ENCODE measurements at regions not wholly inside any gene's neighbourhood (a gene's known extent, or its start where the extent isn't known, plus 50 kb on each side); places are given as distances from the start of the nearest gene placed in this dataset.
"Not testable (repeated sequence)": the region's sequence is repeated elsewhere in the genome, so short reads cannot be mapped to it uniquely, and the experiment has no call there.

DNA sequence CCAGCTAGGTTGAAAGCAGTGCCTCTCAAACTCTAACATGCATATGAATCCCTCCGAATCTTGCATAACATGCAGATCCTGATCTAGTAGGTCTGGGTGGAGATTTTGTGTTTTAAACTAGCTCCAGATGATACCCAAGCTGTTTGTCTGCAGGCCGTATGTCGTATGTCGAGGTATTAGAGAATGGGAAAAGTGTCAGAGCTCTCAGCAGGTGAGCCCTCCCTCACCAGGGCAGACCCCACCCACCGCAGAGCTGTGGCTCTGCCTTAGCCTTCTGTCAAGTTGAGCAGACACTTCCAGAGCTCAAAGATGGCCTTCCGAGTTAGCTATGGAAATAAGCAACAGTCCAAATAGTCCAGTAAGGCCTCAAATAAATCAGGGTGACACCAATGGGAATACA lies 83.2 kb upstream of the MAP3K1 start:
- DNase-seq, result no peak

DNA sequence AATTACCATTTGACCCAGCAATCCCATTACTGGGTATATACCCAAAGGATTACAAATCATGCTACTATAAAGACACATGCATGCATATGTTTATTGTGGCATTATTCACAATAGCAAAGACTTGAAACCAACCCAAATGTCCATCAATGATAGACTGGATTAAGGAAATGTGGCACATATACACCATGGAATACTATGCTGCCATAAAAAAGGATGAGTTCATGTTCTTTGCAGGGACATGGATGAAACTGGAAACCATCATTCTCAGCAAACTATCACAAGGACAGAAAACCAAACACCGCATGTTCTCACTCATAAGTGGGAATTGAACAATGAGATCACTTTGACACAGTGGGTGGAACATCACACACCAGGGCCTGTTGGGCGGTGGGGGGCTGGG lies 83.9 kb upstream of the MAP3K1 start:
- not testable (repeated sequence) for DNase-seq

GRCh38 chr5:56729488-56729887 lies 85.9 kb upstream of the MAP3K1 start:
- no peak for DNase-seq

GRCh38 chr5:56725711-56726411 lies 89.5 kb upstream of the MAP3K1 start:
- DNase-seq, result peak; percentile 40

- DNase-seq, result not testable (repeated sequence)
These were observed 90.5 kb upstream of the MAP3K1 start for GRCh38 chr5:56724857-56725256.

DNA sequence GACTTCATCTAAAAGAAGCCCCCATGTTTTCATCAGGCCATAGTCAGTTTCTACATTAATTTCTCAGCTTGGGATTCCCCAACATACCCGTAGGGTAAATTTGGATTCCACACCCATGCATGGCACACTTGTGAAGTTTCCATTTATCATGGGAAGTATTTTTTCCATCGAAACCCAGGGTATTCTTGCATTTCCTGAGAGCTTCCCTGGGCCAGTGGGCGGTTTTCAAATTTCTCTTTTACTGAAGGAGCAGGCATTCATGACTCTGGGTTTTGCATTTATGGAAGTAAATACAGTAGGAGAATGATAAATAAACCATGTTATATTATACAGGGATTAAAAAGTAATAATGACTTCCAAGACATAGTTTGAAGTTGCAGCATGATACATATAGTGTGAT lies 93.0 kb upstream of the MAP3K1 start:
- no peak for DNase-seq

GRCh38 chr5:56717253-56717987 lies 97.9 kb upstream of the MAP3K1 start:
- no peak for DNase-seq

DNA sequence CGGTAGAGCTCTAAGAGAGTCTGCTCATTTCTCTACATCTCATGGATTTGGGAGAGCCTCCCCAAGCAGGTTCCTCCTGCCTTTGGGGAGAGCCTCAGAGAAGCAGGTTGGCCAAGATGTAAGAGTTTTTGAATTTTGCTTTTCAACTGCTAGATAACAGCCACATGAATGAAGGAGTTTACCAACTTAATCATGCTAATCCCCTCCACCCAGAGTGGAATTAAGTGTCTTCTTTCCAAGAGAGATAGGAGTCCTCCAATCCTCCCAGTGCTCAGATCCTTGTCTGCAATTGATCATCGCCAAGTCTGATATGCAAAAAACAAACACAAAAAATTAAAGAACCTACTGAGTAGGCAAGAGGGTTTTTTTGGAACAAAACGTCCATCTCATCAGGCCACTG lies 99.4 kb upstream of the MAP3K1 start:
- no peak for DNase-seq

GRCh38 chr5:56712895-56713591 lies 102.3 kb upstream of the MAP3K1 start:
- DNase-seq, result no peak

GRCh38 chr5:56710826-56711590 lies 104.3 kb upstream of the MAP3K1 start:
- peak; percentile 95 for DNase-seq

DNA sequence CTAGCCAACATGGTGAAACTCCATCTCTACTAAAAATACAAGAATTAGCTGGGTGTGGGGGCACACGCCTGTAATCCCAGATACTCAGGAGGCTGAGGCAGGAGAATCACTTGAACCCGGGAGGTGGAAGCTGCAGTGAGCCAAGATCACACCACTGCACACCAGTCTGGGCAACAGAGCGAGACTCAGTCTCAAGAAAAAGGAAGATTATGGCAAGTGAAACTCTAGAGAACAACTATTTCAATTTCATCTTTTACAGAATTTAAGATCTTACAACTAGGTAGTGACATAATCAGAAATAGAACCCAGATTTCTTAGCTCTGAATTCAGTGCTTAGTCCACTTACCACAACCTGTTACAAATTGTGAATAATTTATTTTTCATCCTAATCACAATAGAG lies 108.8 kb upstream of the MAP3K1 start:
- no peak for DNase-seq

GRCh38 chr5:56705217-56705616 lies 110.1 kb upstream of the MAP3K1 start:
- DNase-seq, result no peak

DNA sequence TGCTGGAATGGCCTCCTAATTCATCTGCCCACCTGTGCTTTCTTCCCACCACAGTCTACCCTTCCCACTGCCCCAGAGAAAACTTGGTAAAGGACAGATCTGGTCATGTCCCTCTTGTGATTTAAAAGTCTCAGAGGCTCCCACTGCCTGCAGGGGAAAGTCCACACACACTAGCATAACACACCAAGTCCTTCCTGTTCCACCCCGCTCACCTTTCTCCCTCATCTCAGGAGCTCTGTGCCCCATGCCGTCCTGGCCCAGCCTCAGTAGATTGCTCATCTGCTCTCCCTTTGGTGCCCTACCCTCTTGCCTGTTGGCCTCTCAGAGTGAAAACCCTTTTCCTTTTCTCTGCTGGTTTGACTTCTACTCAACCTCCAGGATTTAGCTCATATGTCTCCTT lies 111.4 kb upstream of the MAP3K1 start:
- no peak for DNase-seq

- no peak for DNase-seq
These were observed 114.6 kb upstream of the MAP3K1 start for GRCh38 chr5:56700711-56701110.

DNA sequence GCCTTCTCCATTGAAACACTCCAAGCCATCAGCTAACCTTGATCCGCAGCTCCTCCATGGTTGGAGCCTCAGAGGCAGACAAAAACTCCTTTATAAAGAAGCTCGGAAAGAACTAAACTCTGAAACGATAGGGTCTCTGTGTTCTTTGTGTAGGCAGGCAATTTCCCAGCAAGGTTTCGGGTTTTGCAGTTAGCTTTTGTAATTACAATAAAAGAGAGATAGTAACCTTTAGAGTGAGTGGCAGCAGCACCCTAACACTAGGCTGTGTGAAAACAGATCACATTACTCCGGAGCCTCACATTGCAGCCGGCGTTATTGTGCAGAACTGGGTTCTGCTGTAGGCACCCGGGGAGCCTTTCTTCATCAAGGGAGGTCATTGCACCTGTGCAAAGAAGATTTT lies 115.8 kb upstream of the MAP3K1 start:
- no peak for DNase-seq

GRCh38 chr5:56698463-56699381 lies 116.6 kb upstream of the MAP3K1 start:
- peak; percentile 14 for DNase-seq

- peak; percentile 37 for DNase-seq
These were observed 118.4 kb upstream of the MAP3K1 start for GRCh38 chr5:56696900-56697299.

- no peak for DNase-seq
These were observed 122.1 kb upstream of the MAP3K1 start for GRCh38 chr5:56693220-56693579.

GRCh38 chr5:56692359-56693219 lies 122.8 kb upstream of the MAP3K1 start:
- DNase-seq, result no peak

DNA sequence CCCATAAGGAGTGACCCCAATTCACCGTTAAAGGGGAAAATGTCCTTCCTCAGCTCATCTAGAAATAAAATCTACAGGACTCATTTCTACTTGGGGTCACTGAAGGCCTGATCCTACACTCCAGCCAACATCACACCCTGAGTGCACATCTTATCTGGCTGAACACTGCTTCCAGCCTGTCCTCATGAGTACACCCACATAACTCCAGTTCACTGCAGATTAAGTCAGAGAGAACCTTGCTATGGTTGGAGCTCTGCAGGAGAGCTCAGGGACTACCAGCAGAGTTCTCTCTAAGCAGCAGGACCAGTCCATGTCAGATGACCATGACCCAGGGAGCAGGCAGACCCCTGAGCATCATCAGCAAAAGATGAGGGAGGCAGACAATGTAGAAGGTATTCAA lies 126.9 kb upstream of the MAP3K1 start:
- DNase-seq, result no peak
